ENCODE measurements at regions not wholly inside any gene's neighbourhood (a gene's known extent, or its start where the extent isn't known, plus 50 kb on each side); places are given as distances from the start of the nearest gene placed in this dataset.

DNA sequence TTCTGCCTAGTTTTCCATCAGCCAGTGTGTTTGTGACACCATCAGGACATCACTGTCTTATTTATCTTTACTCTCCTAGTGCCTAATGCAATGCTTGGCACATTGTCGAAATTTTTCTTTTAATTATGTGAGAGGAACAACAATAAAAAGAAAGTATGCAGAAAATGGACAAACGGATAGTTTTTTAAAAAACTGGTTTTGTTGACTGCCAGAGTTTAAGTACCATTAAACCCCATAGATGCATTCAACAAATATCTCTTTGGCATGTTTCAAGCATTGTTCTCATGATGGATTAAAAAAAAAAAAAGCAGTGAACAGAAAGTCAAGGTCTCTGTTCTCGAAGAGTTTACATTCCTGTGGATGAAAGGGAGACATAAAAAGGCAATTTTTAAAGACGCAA is 398.4 kb downstream of the PPP3CA start:
- H3K4me2 ChIP-seq (ENCODE audit: low read depth, low read length), result no peak overlapping the region
- CTCF ChIA-PET, result no interaction called here
- no peak overlapping the region for H2BK20ac ChIP-seq (ENCODE audit: low read depth, low read length)
- POLR2A ChIA-PET (ENCODE audit: unreplicated experiment), result no interaction called here
- no peaks in the 10 kb centered on the region for H3K9me3 ChIP-seq (ENCODE audit: control insufficient read depth, insufficient read depth, low read length)
- H3K9me1 ChIP-seq (ENCODE audit: insufficient read depth, low read length), result no peaks in the 10 kb centered on the region
- no peak overlapping the region for H3K9ac ChIP-seq (ENCODE audit: low read depth, low read length)
- H2AK5ac ChIP-seq (ENCODE audit: low read depth, low read length), result no peak overlapping the region
- intact Hi-C loops (cut with micrococcal nuclease) (no loop called here), in situ Hi-C loops (cut with MboI; ENCODE audit: low sequenced_read_pairs) (no loop called here), dilution Hi-C loops (cut with HindIII; ENCODE audit: low sequenced_read_pairs, unreplicated experiment) (no loop called here)
- no peak overlapping the region for H2BK15ac ChIP-seq (ENCODE audit: low read depth, low read length)
- H4K91ac ChIP-seq (ENCODE audit: insufficient read depth, low read depth, low read length), result no peak overlapping the region
- H3K23ac ChIP-seq (ENCODE audit: low read depth, low read length), result no peak overlapping the region
- TF ChIP-seq RCOR1 (IDR thresholded peaks at IDR 0.05; ENCODE audit: insufficient replicate concordance, low read length), result no peak
- TF ChIP-seq CEBPB (IDR thresholded peaks at IDR 0.05; ENCODE audit: low read depth, low read length), result no peak
- no peak for TF ChIP-seq MAFK (IDR thresholded peaks at IDR 0.05; ENCODE audit: low read depth, low read length)
- no peak for TF ChIP-seq USF2 (IDR thresholded peaks at IDR 0.05; ENCODE audit: low read depth, low read length)
- TF ChIP-seq SMC3 (IDR thresholded peaks at IDR 0.05; ENCODE audit: low read depth, low read length), result no peak
- no peak for TF ChIP-seq BHLHE40 (IDR thresholded peaks at IDR 0.05; ENCODE audit: low read depth, low read length)
- no peak for TF ChIP-seq MXI1 (IDR thresholded peaks at IDR 0.05; ENCODE audit: borderline replicate concordance, low read depth, low read length)
- no peak for TF ChIP-seq FOS (IDR thresholded peaks at IDR 0.05; ENCODE audit: low read depth, low read length)
- TF ChIP-seq POLR2A (IDR thresholded peaks at IDR 0.05; ENCODE audit: low read depth, low read length), result no peak
- H3K56ac ChIP-seq (ENCODE audit: extremely low read depth, insufficient read depth, low read length), result no peak overlapping the region
- H3K27me3 ChIP-seq (ENCODE audit: control insufficient read depth, insufficient read depth, low read length), result no peaks in the 10 kb centered on the region
- H2BK5ac ChIP-seq (ENCODE audit: low read depth, low read length, poor library complexity, severe bottlenecking), result no peak overlapping the region
- no peak overlapping the region for H4K5ac ChIP-seq (ENCODE audit: low read depth, low read length)
- H2BK120ac ChIP-seq (ENCODE audit: low read depth, low read length), result no peak overlapping the region
- no peak overlapping the region for H3K27ac ChIP-seq (ENCODE audit: insufficient read depth, low read length)
- H2AK9ac ChIP-seq (replicated peaks; ENCODE audit: low read depth, low read length, poor library complexity), result no peak overlapping the region
- no peaks in the 10 kb centered on the region for H3K79me1 ChIP-seq (ENCODE audit: low read depth in 1 of 2, low read length in 2 of 2)
- H4K20me1 ChIP-seq (ENCODE audit: insufficient read depth, low read length), result no peaks in the 10 kb centered on the region
- H3K14ac ChIP-seq (replicated peaks; ENCODE audit: low read depth, low read length), result no peak overlapping the region
- no peak overlapping the region for H3K4ac ChIP-seq (ENCODE audit: low read depth, low read length)
- H3K36me3 ChIP-seq (ENCODE audit: control insufficient read depth, insufficient read depth, low read length), result no peaks in the 10 kb centered on the region
- no peak for DNase-seq
- H3K4me3 ChIP-seq (ENCODE audit: insufficient read depth, low read depth, low read length), result no peak overlapping the region
- H4K8ac ChIP-seq (ENCODE audit: low read depth in 2 of 2, low read length in 2 of 2), result no peak overlapping the region
- no peak overlapping the region for H3K18ac ChIP-seq (ENCODE audit: low read depth, low read length)
- no CpG with 5 or more reads among the region's 4 CpGs for WGBS, 2 experiments (ENCODE audit: extremely low coverage in 2 of 2, insufficient read length in 1 of 2)
- no TSS peak for BruUV-seq (replicated peaks)
- H2AFZ ChIP-seq (replicated peaks; ENCODE audit: low read length, poor library complexity), result no peak overlapping the region
- no peaks in the 10 kb centered on the region for H3K4me1 ChIP-seq (ENCODE audit: control insufficient read depth, insufficient read depth, low read length)
- ATAC-seq (ENCODE audit: low read depth), result no peak

Measured in IMR-90 (cell line).